Stimulated activated naive CD8-positive, alpha-beta T cell treated with anti-CD3 and anti-CD28 coated beads, Interleukin-15, amount 100 ng/mL, for 72 hours (primary cell): ENCODE measurements at regions not wholly inside any gene's neighbourhood (a gene's known extent, or its start where the extent isn't known, plus 50 kb on each side); places are given as distances from the start of the nearest gene placed in this dataset.

Experiments
- ATAC-seq: fragments of 150-1000 bp; cut with Tn5 transposase; 2 replicates; pipeline ENCODE4 v1.10.0; 2021; ENCODE audit warnings: mild to moderate bottlenecking, moderate library complexity
- DNase-seq, 2 donors: peaks; one replicate each; pipeline ENCODE4 v3.0.0; 2021 to 2022
- H3K27ac Mint-ChIP-seq, 2 donors: one replicate each; pipeline ENCODE4 v1.8.0; 2022; ENCODE audit warnings: mild to moderate bottlenecking in 2 of 2, mixed read lengths in 2 of 2, moderate library complexity in 2 of 2
- H3K27me3 Mint-ChIP-seq: one replicate; pipeline ENCODE4 v1.8.0; 2022; ENCODE audit warnings: mixed read lengths
- H3K4me1 Mint-ChIP-seq: one replicate; pipeline ENCODE4 v1.8.0; 2022; ENCODE audit warnings: mild to moderate bottlenecking, mixed read lengths
- H3K4me3 Mint-ChIP-seq, 2 donors: one replicate each; pipeline ENCODE4 v1.8.0; 2022; ENCODE audit warnings: mild to moderate bottlenecking in 2 of 2, mixed read lengths in 2 of 2, moderate library complexity in 1 of 2
- H3K9me3 Mint-ChIP-seq, 2 donors: one replicate each; pipeline ENCODE4 v1.8.0; 2022; ENCODE audit warnings: mixed read lengths in 2 of 2

DNA sequence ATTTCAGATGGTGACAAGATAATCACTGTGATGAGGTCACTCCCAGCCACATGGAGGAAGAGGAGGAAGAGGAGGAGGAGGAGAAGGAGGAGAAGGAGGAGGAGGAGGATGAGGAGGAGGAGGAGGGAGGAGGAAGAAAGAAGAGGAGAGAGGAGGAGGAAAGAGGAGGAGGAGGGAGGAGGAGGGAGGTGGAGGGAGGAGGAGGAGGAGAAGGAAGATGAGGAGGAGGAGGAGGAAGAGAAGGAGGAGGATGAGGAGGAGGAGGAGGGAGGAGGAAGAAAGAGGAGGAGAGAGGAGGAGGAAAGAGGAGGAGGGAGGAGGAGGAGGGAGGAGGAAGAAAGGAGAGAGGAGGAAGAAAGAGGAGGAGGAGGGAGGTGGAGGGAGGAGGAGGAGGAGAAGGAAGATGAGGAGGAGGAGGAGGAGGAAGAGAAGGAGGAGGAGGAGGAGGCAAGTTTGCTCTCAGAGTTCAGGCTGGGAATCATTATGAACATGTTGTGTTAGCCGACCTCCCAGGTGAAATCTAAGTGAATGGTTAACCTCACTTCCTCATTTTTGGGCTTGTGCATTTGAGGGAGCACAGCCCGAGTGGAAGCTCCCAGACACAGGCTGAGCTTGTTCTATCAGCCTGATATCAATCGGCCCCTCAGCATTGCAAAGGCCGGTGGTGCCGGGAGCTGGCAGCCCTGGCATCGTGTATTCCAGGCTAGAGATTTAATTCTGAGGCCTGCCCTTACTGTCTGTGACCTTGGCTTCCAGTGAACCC, 236.2 kb upstream of the PITRM1 start:
- Mint-ChIP-seq H3K4me3 (no peak overlapping the region), H3K4me1 (no peaks in the 10 kb centered on the region), H3K9me3 (peaks cover 5 to 8% of the 10 kb centered on the region in 2 donors), H3K27ac (no peak overlapping the region), H3K27me3 (peaks cover 23% of the 10 kb centered on the region)
- DNase-seq (no peak), ATAC-seq (no peak)

DNA sequence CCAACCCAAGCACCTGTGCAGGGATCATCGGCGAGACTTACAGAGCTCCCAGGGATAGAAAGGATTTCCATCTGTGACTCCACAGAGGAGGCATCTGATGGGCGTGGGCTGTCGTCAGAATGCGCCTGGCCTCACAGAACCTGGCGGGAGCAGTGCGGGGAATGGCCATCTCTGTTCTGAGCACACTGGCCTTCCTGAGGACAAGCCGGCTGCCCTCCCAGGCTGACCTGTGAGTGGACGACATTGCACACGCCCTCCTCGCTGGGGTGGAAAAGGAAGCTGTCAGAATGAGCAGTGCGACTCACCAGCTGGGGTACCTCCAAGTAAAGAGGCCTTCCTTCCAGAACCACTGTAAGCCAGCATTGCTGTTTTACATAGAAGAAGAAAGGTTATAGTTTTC, 234.6 kb upstream of the PITRM1 start:
- Mint-ChIP-seq H3K27me3 (peaks cover 18% of the 10 kb centered on the region), H3K4me1 (no peaks in the 10 kb centered on the region), H3K27ac (no peak overlapping the region), H3K9me3 (peaks cover 5 to 8% of the 10 kb centered on the region in 2 donors), H3K4me3 (no peak overlapping the region)
- ATAC-seq (no peak), DNase-seq (no peak)

DNA sequence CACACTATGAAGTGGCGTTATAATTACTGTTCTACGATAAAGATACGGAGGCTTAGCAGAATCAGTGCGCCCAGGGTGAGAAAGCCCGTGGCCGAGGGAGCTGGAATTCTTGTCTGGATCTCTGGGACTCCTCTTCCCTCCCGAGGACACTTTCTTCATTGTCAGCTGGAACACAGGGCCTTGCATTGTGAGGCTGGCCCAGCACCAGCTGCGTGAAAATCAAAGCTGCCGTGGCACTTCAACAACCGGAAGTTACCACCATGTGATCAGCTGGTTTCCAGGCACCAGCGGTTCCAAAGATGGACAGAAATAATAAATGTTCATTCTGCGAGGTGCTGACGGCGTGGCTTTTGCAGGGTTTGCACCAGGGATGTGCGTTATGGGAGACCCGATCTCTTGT, 234.0 kb upstream of the PITRM1 start:
- DNase-seq = no peak
- H3K27ac Mint-ChIP-seq = no peak overlapping the region
- H3K4me3 Mint-ChIP-seq = no peak overlapping the region
- peaks cover 18% of the 10 kb centered on the region for H3K27me3 Mint-ChIP-seq
- H3K9me3 Mint-ChIP-seq = peaks cover 5 to 8% of the 10 kb centered on the region in 2 donors
- no peak for ATAC-seq
- H3K4me1 Mint-ChIP-seq = no peaks in the 10 kb centered on the region

DNA sequence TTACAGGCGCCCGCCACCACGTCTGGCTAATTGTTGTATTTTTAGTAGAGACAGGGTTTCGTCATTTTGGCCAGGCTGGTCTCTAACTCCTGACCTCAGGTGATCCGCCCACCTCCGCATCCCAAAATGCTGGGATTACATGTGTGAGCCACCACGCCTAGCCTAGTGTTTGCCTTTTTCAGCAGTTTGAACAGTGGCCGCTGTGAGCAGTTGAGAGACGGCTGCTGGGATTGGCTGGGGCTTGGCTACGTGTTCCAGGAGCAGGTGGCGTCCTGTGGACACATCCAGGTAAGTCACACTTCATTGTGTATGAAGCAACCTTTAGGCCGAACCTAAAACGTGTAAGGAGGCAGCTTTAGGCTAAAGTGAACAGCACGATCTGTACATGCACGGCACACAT, 231.8 kb upstream of the PITRM1 start:
- no peaks in the 10 kb centered on the region for H3K4me1 Mint-ChIP-seq
- H3K4me3 Mint-ChIP-seq = no peak overlapping the region
- no peak overlapping the region for H3K27ac Mint-ChIP-seq
- no peaks in the 10 kb centered on the region for H3K9me3 Mint-ChIP-seq
- ATAC-seq (no peak), DNase-seq (no peak)
- H3K27me3 Mint-ChIP-seq = peaks cover 18% of the 10 kb centered on the region

DNA sequence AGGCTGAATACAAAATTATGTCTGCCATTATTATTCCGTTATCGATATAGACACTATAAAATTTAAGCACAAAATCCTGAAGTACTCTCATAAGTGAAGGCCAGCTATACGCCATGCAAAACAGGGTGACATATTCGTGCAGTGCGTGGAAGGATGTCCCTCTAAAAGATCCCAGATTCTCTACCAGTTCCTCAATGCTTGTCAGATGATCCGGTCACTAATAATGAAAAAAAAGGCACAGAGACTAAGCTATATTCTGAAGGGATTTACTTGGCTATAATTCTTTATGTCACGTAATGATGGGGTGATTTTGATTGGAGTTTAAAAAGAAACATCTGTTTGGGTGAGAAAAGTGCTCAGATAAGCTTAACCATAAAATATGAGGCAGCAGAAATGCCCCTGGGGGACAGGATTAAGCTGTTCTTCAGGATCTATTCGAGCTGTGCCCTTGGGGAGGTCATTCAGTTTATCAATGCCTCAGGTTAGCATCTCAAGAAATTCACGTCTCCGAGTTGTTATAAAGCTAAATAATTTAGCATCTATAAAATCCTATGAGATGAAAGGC, 229.7 kb upstream of the PITRM1 start:
- H3K4me1 Mint-ChIP-seq = no peaks in the 10 kb centered on the region
- no peaks in the 10 kb centered on the region for H3K9me3 Mint-ChIP-seq
- H3K4me3 Mint-ChIP-seq = no peak overlapping the region
- no peak overlapping the region for H3K27ac Mint-ChIP-seq
- DNase-seq = no peak
- H3K27me3 Mint-ChIP-seq = peaks cover 22% of the 10 kb centered on the region
- no peak for ATAC-seq

DNA sequence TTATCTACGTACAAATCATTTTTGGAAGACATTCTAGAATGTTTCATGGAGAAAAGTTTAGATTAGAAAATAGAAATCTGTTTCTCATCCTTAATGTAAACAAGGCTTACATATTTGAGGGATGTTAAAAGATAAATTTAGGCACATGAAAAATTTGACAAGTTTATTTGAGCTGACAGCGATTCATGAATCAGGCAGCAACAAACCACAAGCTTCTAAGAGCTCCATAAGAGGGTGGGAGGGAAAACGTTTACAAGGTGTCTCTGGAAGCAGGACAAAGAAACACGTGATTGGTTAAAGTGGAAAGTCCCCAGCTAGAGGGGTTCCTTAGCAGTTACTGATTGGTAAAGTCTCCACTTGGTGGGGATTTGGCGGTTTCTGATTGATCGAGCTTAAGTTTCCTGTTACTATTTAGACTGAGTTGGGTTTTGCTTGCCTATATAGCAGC, 228.9 kb upstream of the PITRM1 start:
- H3K9me3 Mint-ChIP-seq = no peaks in the 10 kb centered on the region
- no peak overlapping the region for H3K4me3 Mint-ChIP-seq
- no peak overlapping the region for H3K27ac Mint-ChIP-seq
- DNase-seq (no peak), ATAC-seq (no peak)
- H3K27me3 Mint-ChIP-seq = peaks cover 26% of the 10 kb centered on the region
- no peaks in the 10 kb centered on the region for H3K4me1 Mint-ChIP-seq

DNA sequence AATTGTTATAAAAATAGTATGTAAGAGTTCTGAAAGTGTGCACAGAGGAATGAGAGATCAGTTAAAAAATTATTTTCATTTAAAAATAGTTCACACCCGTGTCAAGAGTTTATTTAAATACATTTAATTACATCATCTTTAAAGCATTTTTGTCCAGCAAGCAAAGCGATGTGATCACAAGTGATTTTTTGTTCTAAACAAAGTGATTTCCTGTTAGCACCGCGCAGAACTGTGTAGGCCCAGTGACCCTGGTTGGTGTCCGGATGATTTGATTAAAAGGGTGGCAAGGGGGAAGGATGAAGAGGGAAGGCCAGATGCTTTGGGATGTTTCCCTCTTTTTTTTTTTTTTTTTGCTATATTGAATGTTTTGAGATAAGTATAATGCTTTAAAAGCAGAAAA, 227.8 kb upstream of the PITRM1 start:
- Mint-ChIP-seq H3K4me1 (no peaks in the 10 kb centered on the region), H3K27me3 (peaks cover 26% of the 10 kb centered on the region), H3K27ac (peak overlapping the region; percentile 19 to 35), H3K4me3 (no peak overlapping the region), H3K9me3 (no peaks in the 10 kb centered on the region)
- DNase-seq (no peak), ATAC-seq (no peak)

DNA sequence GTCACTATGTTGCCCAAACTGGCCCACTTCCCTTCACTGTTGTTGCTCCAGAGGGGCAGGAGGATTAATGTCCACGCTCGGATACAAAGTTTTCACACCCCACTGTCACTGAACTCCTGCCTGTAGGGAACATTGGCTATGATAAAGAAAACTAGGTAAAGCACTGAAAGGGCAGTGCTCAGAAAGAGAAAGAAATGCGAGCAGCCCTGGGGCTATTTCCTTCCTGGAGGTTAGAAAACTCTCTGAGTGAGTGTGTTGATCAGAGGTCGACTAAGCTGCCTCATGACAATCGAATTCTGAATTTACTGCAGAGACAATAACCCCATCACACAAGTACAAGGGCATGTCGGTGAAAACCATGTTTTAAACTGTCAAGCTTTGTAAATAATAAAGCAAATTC, 227.2 kb upstream of the PITRM1 start:
- no peak overlapping the region for H3K4me3 Mint-ChIP-seq
- H3K27ac Mint-ChIP-seq = no peak overlapping the region
- peaks cover 26% of the 10 kb centered on the region for H3K27me3 Mint-ChIP-seq
- H3K4me1 Mint-ChIP-seq = no peaks in the 10 kb centered on the region
- DNase-seq (no peak), ATAC-seq (no peak)
- no peaks in the 10 kb centered on the region for H3K9me3 Mint-ChIP-seq

DNA sequence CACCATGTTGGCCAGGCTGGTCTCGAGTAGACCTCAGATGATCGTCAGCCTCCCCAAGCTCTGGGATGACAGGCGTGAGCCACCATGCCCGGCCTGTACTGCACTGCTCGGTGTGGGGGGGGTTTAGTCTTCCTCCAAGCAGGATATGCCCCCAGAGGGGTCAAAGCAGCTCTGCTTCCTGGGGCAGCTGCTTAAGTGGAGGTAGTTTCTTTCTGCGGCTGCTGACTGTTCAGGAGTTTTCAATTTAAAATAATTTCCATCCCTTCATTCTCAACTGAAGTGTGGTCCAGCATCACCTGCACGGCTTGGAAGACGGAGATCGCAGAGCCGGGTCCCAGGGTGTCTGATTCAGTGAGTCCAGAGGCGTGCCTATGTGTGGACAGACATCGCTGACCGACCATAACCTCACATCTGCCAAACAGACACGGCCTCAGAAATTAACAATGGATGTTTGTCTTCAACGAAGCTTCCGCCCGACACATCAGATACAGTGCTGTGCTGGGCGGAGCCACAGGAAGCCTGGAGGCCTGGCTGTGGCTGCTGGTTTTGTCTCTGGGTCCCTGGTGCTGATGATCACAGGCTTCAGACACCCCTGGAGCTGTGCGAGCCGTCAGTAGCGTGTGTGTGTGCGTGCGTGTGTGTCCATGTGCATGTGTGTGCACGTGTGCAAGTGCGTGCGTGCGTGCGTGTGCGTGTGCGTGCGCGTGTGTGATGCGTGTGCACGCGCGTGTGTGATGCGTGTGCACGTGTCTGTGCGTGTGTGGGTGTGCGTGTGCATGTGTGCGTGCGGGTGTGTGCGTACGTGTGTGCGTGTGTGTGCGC, 226.5 kb upstream of the PITRM1 start:
- no peak for DNase-seq
- Mint-ChIP-seq H3K4me1 (no peaks in the 10 kb centered on the region), H3K27ac (no peak overlapping the region), H3K27me3 (peaks cover 23% of the 10 kb centered on the region), H3K4me3 (no peak overlapping the region), H3K9me3 (peaks cover 0 to 3% of the 10 kb centered on the region in 2 donors)
- no peak for ATAC-seq

DNA sequence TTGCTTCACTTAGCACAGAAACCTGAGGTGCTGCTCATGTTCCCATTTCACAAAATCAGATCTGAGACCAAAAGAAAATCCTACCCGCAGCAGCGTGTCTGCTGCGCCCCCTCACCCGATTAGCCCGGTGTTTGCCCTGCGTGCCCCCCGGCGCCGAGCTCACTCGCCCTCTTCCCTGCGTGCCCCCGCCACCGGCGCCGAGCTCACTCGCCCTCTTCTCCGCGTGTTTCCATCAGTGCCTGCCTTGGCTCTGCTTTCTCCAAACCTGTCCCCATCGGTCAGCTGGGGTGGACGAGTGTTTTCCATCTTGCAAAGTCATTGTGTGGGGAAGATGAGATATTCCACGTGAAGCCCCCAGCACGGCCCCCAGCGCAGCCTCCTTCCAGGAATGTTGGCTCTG, 225.3 kb upstream of the PITRM1 start:
- ATAC-seq = no peak
- Mint-ChIP-seq H3K27me3 (peaks cover 18% of the 10 kb centered on the region), H3K27ac (peak overlapping the region in 1 of 2 donors; percentile 5), H3K9me3 (peaks cover 0 to 3% of the 10 kb centered on the region in 2 donors), H3K4me1 (no peaks in the 10 kb centered on the region), H3K4me3 (no peak overlapping the region)
- no peak for DNase-seq

DNA sequence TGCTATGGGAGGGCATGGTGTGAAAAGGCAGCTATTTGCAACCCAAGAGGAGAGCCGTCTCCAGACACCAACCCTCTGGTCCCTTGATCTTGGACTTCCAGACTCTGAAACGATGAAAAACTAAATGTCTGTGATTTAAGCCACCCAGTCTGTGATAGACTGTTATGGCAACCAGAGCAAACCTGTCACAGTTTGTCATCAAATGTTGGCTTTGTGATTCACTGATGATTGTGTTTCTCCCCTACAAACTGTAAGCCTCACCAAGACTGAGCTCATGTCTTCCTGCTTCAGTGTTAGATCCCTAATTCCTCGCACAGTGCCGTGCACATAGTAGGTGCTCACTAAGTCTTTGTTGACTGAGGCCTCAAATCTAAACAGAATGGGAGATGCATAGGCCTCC, 224.6 kb upstream of the PITRM1 start:
- Mint-ChIP-seq H3K4me1 (no peaks in the 10 kb centered on the region), H3K27ac (peak overlapping the region; percentile 5 to 37), H3K27me3 (peaks cover 18% of the 10 kb centered on the region), H3K4me3 (no peak overlapping the region), H3K9me3 (peaks cover 0 to 3% of the 10 kb centered on the region in 2 donors)
- no peak for ATAC-seq
- DNase-seq = no peak

DNA sequence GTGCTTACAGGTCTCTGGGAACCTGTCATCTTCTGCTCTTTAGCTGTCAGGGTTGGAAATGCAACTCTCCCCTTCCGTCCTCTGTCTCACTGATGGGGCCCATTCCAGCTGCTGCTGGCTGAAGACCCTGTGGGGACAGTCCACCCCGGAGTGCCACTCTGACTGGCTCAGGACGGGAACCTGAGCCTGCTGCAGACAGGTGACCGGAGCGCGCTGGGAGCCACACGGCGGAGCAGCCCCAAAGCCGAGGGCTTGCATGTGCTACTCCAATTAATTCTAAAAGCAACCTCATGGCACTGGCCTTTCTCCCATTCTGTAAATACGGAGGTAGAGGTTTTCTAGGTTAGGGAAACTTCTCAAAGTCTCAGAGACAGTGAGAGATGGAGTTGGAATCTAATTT, 223.5 kb upstream of the PITRM1 start:
- Mint-ChIP-seq H3K27ac (no peak overlapping the region), H3K4me1 (no peaks in the 10 kb centered on the region), H3K4me3 (no peak overlapping the region), H3K27me3 (peaks cover 21% of the 10 kb centered on the region), H3K9me3 (peaks cover 0 to 3% of the 10 kb centered on the region in 2 donors)
- DNase-seq (no peak), ATAC-seq (no peak)

DNA sequence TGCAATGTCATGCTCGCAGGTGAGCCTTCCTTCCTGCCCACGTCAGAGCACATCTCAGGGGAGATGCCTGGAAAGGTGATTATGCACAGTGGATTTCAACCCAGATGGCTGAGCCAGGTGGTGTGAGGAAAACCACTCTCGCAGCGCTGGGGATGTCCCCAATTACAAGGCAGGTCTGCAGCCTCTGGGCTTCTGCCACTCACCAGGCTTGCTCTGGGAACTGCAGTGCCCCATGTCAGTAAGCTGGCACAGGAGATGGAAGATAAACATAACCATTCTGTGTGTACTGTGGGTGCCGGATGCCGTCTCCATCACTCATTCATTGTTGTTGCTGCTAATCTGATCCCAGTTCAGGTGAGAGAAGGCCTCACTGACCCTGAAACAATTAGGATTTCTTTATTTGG, 222.9 kb upstream of the PITRM1 start:
- ATAC-seq = no peak
- no peak for DNase-seq
- peaks cover 0 to 3% of the 10 kb centered on the region in 2 donors for H3K9me3 Mint-ChIP-seq
- H3K4me3 Mint-ChIP-seq = no peak overlapping the region
- H3K27ac Mint-ChIP-seq = peak overlapping the region in 1 of 2 donors; percentile 34
- H3K4me1 Mint-ChIP-seq = no peaks in the 10 kb centered on the region
- H3K27me3 Mint-ChIP-seq = peaks cover 28% of the 10 kb centered on the region

DNA sequence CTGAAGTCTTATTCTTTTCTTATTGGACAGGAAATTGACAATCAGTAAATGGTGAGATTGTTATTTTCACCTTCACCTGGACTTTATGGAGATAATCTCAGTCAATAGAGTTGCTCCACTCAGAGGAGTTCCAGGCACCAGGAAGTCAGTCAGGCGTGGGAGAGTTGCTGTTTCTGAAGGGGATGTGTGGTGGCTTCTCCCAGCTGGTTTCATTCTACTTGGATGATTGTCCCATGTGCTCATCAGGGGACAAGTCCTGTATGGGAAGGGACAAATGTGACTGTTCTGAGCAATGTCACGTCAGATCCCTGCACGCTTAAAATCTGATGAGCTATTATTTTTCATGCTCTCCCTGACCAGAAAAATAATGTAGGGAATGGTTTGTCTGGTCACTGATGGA, 222.5 kb upstream of the PITRM1 start:
- Mint-ChIP-seq H3K27me3 (peaks cover 30% of the 10 kb centered on the region), H3K9me3 (peaks cover 0 to 3% of the 10 kb centered on the region in 2 donors), H3K4me1 (no peaks in the 10 kb centered on the region), H3K27ac (peak overlapping the region in 1 of 2 donors; percentile 12), H3K4me3 (no peak overlapping the region)
- DNase-seq (no peak), ATAC-seq (no peak)

DNA sequence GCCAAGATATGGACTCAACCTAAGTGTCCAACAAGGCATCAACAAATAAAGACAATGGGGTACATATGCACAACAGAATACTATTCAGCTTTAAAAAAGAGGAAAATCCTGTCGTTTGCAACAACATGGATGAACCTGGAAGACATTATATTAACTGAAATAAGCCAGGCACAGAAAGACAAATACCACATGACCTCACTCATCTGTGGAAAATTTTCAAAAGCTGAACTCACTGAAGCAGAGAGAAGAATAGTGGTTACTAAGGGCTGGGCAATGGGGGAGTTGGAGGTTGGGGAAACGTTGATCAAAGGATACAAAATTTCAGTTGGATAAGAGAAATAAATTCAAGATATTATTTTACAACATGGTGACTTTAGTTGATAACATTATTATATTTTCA, 221.4 kb upstream of the PITRM1 start:
- no peak overlapping the region for H3K4me3 Mint-ChIP-seq
- DNase-seq (no peak), ATAC-seq (no peak)
- peaks cover 0 to 3% of the 10 kb centered on the region in 2 donors for H3K9me3 Mint-ChIP-seq
- H3K4me1 Mint-ChIP-seq = no peaks in the 10 kb centered on the region
- H3K27me3 Mint-ChIP-seq = peaks cover 30% of the 10 kb centered on the region
- H3K27ac Mint-ChIP-seq = no peak overlapping the region

DNA sequence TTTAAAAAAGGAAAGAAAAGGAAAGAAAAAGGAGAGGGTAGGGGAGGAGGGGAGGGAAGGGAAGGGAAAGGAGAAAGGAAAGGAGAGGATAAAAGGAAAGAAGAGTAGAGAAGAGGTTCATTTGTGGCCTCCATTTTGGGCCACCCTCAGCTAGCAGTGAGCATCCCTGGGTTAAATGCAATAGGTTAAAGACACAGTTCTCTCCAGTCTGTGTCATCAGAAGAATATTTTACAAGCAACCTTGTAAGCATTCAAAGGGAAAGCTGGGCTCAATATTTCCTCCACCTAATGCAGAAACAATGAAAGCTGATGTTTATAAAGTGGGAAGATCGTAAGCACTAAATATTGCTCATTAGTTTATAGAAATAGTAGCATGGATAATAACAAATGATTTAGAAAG, 219.1 kb upstream of the PITRM1 start:
- Mint-ChIP-seq H3K27ac (no peak overlapping the region), H3K9me3 (peaks cover 0 to 3% of the 10 kb centered on the region in 2 donors), H3K27me3 (peaks cover 21% of the 10 kb centered on the region), H3K4me3 (no peak overlapping the region), H3K4me1 (no peaks in the 10 kb centered on the region)
- DNase-seq (no peak), ATAC-seq (no peak)
